SK-N-SH (cell line): ENCODE measurements at regions not wholly inside any gene's neighbourhood (a gene's known extent, or its start where the extent isn't known, plus 50 kb on each side); places are given as distances from the start of the nearest gene placed in this dataset.
A peak's percentile ranks its signal among the peaks of the same experiment; 100 is the strongest.

Source experiments
- CTCF ChIA-PET: fragments of 300-600, 350-600 bp; formaldehyde crosslinking; extraction: SDS; loops from one replicate; lab custom pipeline; 2021; lab: Yijun Ruan, JAX
- POLR2A ChIA-PET: fragments of 350-600 bp; sonication (Branson Sonifier 250); formaldehyde crosslinking; extraction: SDS; loops from one replicate; lab custom pipeline; 2020; ENCODE audit warnings: antibody characterized with exemption, inconsistent platforms; lab: Yijun Ruan, JAX
- DNase-seq: peaks from one replicate; pipeline ENCODE4 v3.0.0; 2012
- H2AFZ ChIP-seq: fragments of 200-600 bp; sonication (generic); 2 replicates; pipeline ENCODE4 v1.8.1; 2016; ENCODE audit warnings: antibody characterized with exemption, mild to moderate bottlenecking, low read depth
- H3F3A ChIP-seq: fragments of 200-600 bp; sonication (generic); replicated peaks from 2 replicates; pipeline ENCODE3; 2016; ENCODE audit warnings: antibody characterized with exemption, mild to moderate bottlenecking; ENCODE audit not compliant: insufficient read depth
- H3K27ac ChIP-seq, 2 experiments: fragments of 200-500 bp in 1 of 2; fragments of 200-600 bp in 1 of 2; sonication (Bioruptor generic) in 1 of 2; sonication (generic), shearing (Covaris generic) in 1 of 2; 2 replicates each; pipeline versions ENCODE4 v1.5.1 to v1.6.1; 2014 to 2016; ENCODE audit warnings: low read depth in 2 of 2, inconsistent platforms in 1 of 2, low read length in 1 of 2, mild to moderate bottlenecking in 1 of 2, mixed read lengths in 1 of 2
- H3K27me3 ChIP-seq: fragments of 200-600 bp; sonication (generic), shearing (Covaris generic); 2 replicates; pipeline ENCODE4 v1.6.1; 2016; ENCODE audit warnings: mixed run types; ENCODE audit not compliant: insufficient read depth
- H3K36me3 ChIP-seq, 2 experiments: fragments of 200-500 bp in 1 of 2; fragments of 200-600 bp in 1 of 2; sonication (Bioruptor generic) in 1 of 2; sonication (generic) in 1 of 2; replicated peaks in 1 of 2; 2 replicates each; pipeline versions ENCODE3 to v1.5.1; 2014 to 2016; ENCODE audit warnings: low read length in 1 of 2, mild to moderate bottlenecking in 1 of 2; ENCODE audit not compliant: insufficient read depth in 2 of 2, control insufficient read depth in 1 of 2
- H3K4me1 ChIP-seq, 2 experiments: fragments of 200-500 bp in 1 of 2; fragments of 200-600 bp in 1 of 2; sonication (Bioruptor generic) in 1 of 2; sonication (generic), shearing (Covaris generic) in 1 of 2; 2 replicates each; pipeline versions ENCODE4 v1.5.1 to v1.6.1; 2014 to 2016; ENCODE audit warnings: low read depth in 1 of 2, low read length in 1 of 2, mixed run types in 1 of 2; ENCODE audit not compliant: insufficient read depth in 2 of 2, control insufficient read depth in 1 of 2
- H3K4me2 ChIP-seq: fragments of 200-600 bp; sonication (generic), shearing (Covaris generic); 2 replicates; pipeline ENCODE4 v1.6.1; 2017; ENCODE audit warnings: mixed run types
- H3K4me3 ChIP-seq, 2 experiments: fragments of 200-500 bp in 1 of 2; fragments of 200-600 bp in 1 of 2; sonication (Bioruptor generic) in 1 of 2; sonication (generic), shearing (Covaris generic) in 1 of 2; 2 replicates each; pipeline versions ENCODE4 v1.5.1 to v1.8.1; 2014 to 2016; ENCODE audit warnings: low read depth in 2 of 2, inconsistent platforms in 1 of 2, low read length in 1 of 2, mild to moderate bottlenecking in 1 of 2, mixed read lengths in 1 of 2, moderate library complexity in 1 of 2
- H3K79me2 ChIP-seq: fragments of 200-600 bp; sonication (generic); 2 replicates; pipeline ENCODE4 v1.8.1; 2017; ENCODE audit warnings: mild to moderate bottlenecking; ENCODE audit not compliant: insufficient read depth
- H3K9ac ChIP-seq: fragments of 200-600 bp; sonication (generic); 2 replicates; pipeline ENCODE4 v1.6.1; 2017; ENCODE audit warnings: mixed run types
- H3K9me2 ChIP-seq: fragments of 200-600 bp; sonication (generic); 2 replicates; pipeline ENCODE4 v1.6.1; 2017; ENCODE audit warnings: mixed run types
- H3K9me3 ChIP-seq: fragments of 200-600 bp; sonication (generic); 2 replicates; pipeline ENCODE4 v1.6.1; 2017; ENCODE audit warnings: mixed run types, mild to moderate bottlenecking, moderate library complexity
- H4K20me1 ChIP-seq: fragments of 200-600 bp; sonication (generic); 2 replicates; pipeline ENCODE4 v1.6.1; 2017; ENCODE audit warnings: mild to moderate bottlenecking, mixed run types; ENCODE audit not compliant: insufficient read depth
- CTCF ChIP-seq: fragments of 200-600 bp; sonication (generic); IDR thresholded peaks from 2 replicates; pipeline ENCODE4 v1.6.1; 2017; ENCODE audit warnings: antibody characterized with exemption, mild to moderate bottlenecking, moderate library complexity
- EZH2phosphoT487 ChIP-seq: fragments of 200-600 bp; sonication (generic); IDR thresholded peaks from 2 replicates; pipeline ENCODE4 v1.6.1; 2017; ENCODE audit warnings: low read depth, mixed run types, mild to moderate bottlenecking, antibody characterized with exemption, moderate library complexity, borderline replicate concordance
- NFIC ChIP-seq: IDR thresholded peaks from 2 replicates; pipeline ENCODE4 v1.4.0; 2012; ENCODE audit warnings: borderline replicate concordance
- POLR2AphosphoS5 ChIP-seq: IDR thresholded peaks from 2 replicates; pipeline ENCODE4 v1.6.1; 2012; ENCODE audit warnings: low read depth, low read length
- RCOR1 ChIP-seq: fragments of 150-350 bp; IDR thresholded peaks from 2 replicates; pipeline ENCODE4 v1.6.1; 2017; ENCODE audit warnings: antibody characterized with exemption, low read length
- REST ChIP-seq: IDR thresholded peaks from 2 replicates; pipeline ENCODE4 v1.6.1; 2012; ENCODE audit warnings: mild to moderate bottlenecking, low read depth, low read length, moderate library complexity
- RXRA ChIP-seq: IDR thresholded peaks from 2 replicates; pipeline ENCODE4 v1.4.0; 2012; ENCODE audit warnings: low read depth, mild to moderate bottlenecking, borderline replicate concordance
- SMC3 ChIP-seq: IDR thresholded peaks from 2 replicates; pipeline ENCODE4 v1.6.1; 2012; ENCODE audit warnings: low read depth, low read length, improper control_type of control experiment
- TEAD4 ChIP-seq: IDR thresholded peaks from 2 replicates; pipeline ENCODE4 v1.4.0; 2012; ENCODE audit warnings: mild to moderate bottlenecking, borderline replicate concordance; ENCODE audit not compliant: insufficient read depth
- USF2 ChIP-seq: fragments of 150-350 bp; IDR thresholded peaks from 2 replicates; pipeline ENCODE4 v1.6.1; 2017; ENCODE audit warnings: antibody characterized with exemption, low read length, low read depth, borderline replicate concordance
- WGBS: methylation state at CpG from one replicate; pipeline ENCODE4 v1.1.6; 2017; ENCODE audit warnings: low lambda C conversion rate; 5-methylcytosine and 5-hydroxymethylcytosine counted together

- TF ChIP-seq TEAD4: no peak
- TF ChIP-seq REST: no peak
- TF ChIP-seq NFIC: peak; percentile 21; the same call in 1 of the 2 replicates
- TF ChIP-seq, all 33 proteins: peak for 1
- no peak overlapping the region; the same call in 1 of the 2 replicates for H3K4me2 ChIP-seq
- no peaks in the 10 kb centered on the region for H3F3A ChIP-seq
- H3K36me3 ChIP-seq: no peaks in the 10 kb centered on the region
- no peak overlapping the region for H3K4me3 ChIP-seq
- 0 out of 2 replicates have a peak overlapping the region, but pooled peaks have one; percentile 7 for H2AFZ ChIP-seq
- H3K9me3 ChIP-seq: no peaks in the 10 kb centered on the region
- H3K4me1 ChIP-seq: peaks cover 3 to 8% of the 10 kb centered on the region in 2 experiments; a peak in 3 of 4 replicates
- H3K79me2 ChIP-seq: no peaks in the 10 kb centered on the region
- H4K20me1 ChIP-seq: no peaks in the 10 kb centered on the region
- H3K9ac ChIP-seq: no peak overlapping the region
- peak overlapping the region in 1 of 2 experiments; percentile 44; a peak in 1 of 4 replicates for H3K27ac ChIP-seq
- ChIA-PET POLR2A (interaction anchor here (1.4 kb wide), 1 partner anchor 22 kb away, joined by 4 read pairs; no protein-coding TSS in a partner anchor), CTCF (interaction anchor here (1.3 to 7.1 kb wide), 4 partner anchors 10 to 257 kb away, joined by 3 to 44 read pairs (median 9); no protein-coding TSS in a partner anchor)
- 75% methylated on average over 12 of the region's 12 CpGs for WGBS
- no peaks in the 10 kb centered on the region for H3K9me2 ChIP-seq
- no peak for DNase-seq
- no peaks in the 10 kb centered on the region for H3K27me3 ChIP-seq
Observed at GRCh38 chr2:42110641-42111322, 58.4 kb upstream of the EML4 start.

GRCh38 chr2:42112418-42112817 lies 56.7 kb upstream of the EML4 start:
- no peak overlapping the region for H3K27ac ChIP-seq
- no peak overlapping the region for H3K4me2 ChIP-seq
- H3F3A ChIP-seq: peaks cover 3% of the 10 kb centered on the region
- TF ChIP-seq POLR2AphosphoS5 (no peak), EZH2phosphoT487 (no peak), RCOR1 (no peak), CTCF (no peak), RXRA (no peak), SMC3 (no peak), USF2 (no peak), REST (no peak)
- CTCF ChIA-PET: interaction anchor here (1.1 to 7.1 kb wide), 5 partner anchors 12 to 266 kb away, joined by 4 to 44 read pairs (median 15); no protein-coding TSS in a partner anchor
- no peaks in the 10 kb centered on the region for H3K9me3 ChIP-seq
- H3K36me3 ChIP-seq: no peaks in the 10 kb centered on the region
- H4K20me1 ChIP-seq: no peaks in the 10 kb centered on the region
- POLR2A ChIA-PET: interaction anchor here (0.7 kb wide), 1 partner anchor 21 kb away, joined by 4 read pairs; no protein-coding TSS in a partner anchor
- no peak overlapping the region for H3K4me3 ChIP-seq
- DNase-seq: no peak
- H3K9ac ChIP-seq: no peak overlapping the region
- H3K9me2 ChIP-seq: no peaks in the 10 kb centered on the region
- H3K79me2 ChIP-seq: no peaks in the 10 kb centered on the region
- H3K27me3 ChIP-seq: no peaks in the 10 kb centered on the region
- no peak overlapping the region for H2AFZ ChIP-seq
- WGBS: 72% methylated on average over 3 of the region's 3 CpGs
- H3K4me1 ChIP-seq: peaks cover 13 to 18% of the 10 kb centered on the region in 2 experiments
